ENCODE measurements at regions not wholly inside any gene's neighbourhood (a gene's known extent, or its start where the extent isn't known, plus 50 kb on each side); places are given as distances from the start of the nearest gene placed in this dataset.

- DNase-seq: peak in 1 of 5 donors; percentile 3
Measured at GRCh38 chr13:86974251-86974994, 696.7 kb upstream of the SLITRK5 start.

DNA sequence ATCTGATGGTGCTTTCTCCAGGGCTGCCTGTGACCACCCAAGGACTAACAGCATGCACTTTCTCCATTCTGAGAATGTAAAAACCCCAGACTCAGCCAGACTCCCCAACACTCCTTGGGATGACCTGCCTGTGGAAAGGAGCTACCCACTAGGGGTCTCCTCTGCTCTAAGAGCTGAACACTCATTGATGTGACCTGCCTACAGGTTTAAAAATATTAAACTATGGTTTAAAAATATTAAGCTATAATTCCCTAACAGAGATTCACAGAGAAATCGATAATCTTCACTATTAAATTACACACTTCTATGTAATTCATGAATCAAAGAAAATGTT is 696.2 kb upstream of the SLITRK5 start:
- DNase-seq: no peak

DNA sequence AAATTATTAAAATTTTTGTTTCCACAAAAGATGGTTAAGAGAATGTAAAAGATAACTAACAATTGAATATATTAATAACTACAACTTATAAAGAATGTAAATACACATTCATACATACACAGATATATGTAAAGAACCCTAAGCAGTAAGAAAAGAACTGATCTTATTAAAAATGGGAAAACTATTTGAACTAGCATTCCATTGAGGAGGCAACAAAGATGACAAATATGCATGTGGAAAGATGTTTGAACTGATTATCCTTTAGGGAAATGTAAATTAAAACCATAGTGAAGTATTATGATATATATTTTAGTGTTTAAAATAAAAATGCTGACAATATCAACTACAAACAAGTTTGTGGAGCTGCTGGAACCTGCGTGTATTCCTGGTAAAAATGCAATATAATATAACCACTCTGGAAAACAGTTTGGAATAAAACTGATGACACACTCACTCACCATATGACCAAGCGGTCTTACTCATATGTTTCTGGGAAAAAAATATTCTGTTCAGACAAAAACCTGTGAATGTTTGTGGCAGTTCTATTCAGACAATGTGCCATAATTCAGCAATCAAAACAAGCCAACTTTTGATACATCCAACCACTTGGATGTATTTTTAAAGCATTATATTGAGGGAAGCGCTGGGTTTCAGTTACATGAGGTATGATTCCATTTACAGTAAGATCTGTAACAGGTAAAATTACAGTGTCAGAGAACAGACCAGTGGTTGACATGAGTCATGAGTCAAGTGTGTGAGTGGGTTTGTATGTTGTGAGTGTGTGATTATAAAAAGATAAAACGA is 694.4 kb upstream of the SLITRK5 start:
- DNase-seq: no peak

- no peak for DNase-seq
Measured at GRCh38 chr13:86986448-86986847, 684.7 kb upstream of the SLITRK5 start.

DNA sequence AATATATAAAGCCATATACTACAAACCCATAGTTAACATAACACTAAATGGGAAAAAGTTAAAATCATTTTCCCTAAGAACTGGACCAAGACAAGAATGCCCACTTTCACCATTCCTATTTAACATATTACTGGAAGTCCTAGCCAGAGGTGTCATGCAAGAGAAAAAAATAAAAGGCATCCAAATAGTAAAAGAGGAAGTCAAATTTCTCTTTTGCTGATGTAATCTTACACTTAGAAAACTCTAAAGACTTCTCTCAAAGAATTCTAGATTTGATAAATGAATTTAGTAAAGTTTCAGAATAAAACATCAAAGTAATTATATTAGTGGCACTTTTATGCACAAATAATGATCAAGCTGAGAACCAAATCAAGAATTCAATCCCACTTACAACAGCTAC is 678.9 kb upstream of the SLITRK5 start:
- DNase-seq: no peak

DNA sequence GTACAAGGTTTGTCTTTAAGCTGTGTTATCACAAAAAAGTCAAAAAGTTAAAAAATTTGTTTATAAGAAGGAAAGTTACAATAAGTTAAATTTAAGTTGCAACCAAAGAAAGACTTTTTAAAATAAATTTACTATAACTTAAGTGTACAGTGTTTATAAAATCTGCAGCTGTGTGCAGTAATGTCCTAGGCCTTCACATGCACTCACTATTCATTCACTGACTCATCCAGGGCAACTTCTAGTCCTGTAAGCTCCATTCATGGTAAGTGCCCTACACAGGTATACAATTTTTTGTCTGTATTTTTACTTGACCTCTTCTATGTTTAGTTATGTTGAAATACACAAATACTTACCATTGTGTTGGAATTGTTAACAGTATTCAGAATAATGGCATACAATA is 667.9 kb upstream of the SLITRK5 start:
- no peak for DNase-seq

DNA sequence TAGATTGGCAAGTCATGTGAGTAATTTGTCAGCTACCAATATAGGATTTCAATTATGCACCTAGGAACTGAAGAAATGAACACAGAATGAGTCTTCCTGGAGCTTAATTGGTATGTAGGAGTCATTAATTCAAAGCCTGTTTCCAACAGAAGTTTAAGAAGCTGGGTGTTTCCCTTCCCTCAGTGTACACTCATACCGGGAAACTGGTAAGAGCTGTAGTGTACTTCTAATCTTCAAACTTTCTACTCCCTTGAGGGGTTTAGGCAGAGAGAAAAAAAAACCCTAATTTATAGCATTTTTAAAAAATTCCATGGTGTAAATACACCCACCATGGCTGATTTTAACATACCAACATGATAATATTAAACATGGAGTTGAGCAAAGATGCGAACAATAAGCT is 665.7 kb upstream of the SLITRK5 start:
- no peak for DNase-seq

DNA sequence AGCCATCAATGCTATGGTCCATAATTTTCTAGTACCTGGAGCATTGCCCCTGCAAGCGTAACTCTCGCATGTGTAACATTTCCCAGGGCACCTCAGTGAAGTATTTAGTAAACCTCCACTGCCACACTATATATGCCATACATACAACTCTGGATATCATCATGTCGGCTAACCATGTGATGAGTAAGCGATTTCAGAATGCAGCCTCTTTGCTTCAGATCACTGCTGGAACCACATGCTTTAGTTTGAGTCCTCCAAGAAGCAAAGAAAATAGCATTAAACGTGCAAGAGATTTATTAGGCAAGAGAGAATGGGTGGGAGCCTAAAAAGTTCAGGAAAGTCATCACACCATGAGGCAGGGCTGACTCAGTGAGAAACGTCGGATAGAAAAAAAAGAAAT is 635.6 kb upstream of the SLITRK5 start:
- DNase-seq: no peak

- DNase-seq: no peak
Measured at GRCh38 chr13:87042946-87043345, 628.2 kb upstream of the SLITRK5 start.

DNA sequence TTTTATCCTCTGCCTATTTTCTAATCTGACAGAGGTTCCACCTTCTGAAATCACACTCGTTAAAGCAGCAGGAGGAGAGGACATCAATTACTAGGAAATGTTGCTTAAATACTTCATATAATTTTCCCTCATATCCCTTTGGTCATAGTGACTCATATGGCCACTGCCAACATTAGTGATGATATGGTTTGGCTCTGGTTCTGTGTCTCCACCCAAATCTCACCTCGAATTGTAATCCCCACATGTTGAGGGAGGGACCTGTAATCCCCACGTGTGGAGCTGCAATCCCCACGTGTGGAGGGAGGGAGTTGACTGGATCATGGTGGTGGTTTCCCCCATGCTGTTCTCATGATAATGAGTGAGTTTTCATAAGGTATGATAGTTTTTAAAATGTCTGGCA is 618.4 kb upstream of the SLITRK5 start:
- DNase-seq: no peak

DNA sequence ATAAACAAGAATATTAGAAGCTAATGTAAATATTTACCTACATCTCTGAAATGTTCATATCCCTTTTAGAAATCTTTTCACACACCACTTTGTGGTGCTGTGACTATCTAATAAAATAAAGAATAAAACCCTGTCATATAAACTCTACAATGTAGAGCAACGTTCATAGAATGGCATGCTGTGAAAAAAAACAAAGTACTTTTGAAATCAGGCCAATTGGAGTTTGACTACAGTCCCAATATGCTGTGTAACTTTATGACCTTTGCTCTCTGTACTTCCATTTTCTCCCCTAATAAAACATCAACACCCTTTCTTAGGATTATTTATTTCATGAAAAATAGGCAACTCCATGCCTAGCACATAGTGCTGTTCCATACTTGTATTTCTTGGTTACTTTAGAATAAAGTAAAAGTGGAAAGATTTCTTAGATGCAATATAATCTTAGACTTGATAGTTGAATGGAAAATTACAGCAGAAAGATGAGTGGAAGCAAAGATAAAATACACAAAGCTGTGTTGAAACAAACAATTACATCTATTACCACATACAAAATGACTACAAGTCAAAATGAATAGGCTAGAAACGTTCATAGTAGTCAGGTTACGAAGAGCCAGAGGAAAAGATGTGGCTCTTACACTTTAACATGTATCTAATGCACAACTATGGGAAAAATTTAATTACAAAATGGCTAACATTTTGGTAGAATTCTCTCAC is 613.2 kb upstream of the SLITRK5 start:
- no peak for DNase-seq

DNA sequence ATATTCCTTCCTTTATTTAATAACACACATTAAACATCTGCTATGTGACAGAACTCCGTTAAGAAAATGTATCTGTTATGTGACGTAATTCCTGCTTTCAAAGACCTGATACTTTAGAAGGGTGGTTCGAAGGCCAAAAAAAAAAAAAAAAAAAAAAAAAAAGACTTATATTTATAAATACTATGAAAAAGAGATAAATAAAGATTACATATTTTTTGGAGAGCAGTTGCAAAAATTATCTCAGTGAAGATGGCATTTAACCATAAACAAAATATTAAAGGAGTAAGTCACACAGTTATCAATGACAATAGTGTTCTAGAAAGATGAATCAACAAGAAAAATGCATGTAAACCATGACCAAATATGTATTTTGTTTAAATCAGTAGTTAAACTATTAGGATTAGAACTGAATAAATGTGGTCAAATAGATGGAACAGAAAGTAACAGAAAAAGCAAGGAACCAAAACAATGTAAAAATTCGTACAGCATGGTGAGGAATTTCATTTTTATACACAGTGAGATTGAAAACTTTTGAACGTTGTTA is 612.3 kb upstream of the SLITRK5 start:
- DNase-seq: no peak

DNA sequence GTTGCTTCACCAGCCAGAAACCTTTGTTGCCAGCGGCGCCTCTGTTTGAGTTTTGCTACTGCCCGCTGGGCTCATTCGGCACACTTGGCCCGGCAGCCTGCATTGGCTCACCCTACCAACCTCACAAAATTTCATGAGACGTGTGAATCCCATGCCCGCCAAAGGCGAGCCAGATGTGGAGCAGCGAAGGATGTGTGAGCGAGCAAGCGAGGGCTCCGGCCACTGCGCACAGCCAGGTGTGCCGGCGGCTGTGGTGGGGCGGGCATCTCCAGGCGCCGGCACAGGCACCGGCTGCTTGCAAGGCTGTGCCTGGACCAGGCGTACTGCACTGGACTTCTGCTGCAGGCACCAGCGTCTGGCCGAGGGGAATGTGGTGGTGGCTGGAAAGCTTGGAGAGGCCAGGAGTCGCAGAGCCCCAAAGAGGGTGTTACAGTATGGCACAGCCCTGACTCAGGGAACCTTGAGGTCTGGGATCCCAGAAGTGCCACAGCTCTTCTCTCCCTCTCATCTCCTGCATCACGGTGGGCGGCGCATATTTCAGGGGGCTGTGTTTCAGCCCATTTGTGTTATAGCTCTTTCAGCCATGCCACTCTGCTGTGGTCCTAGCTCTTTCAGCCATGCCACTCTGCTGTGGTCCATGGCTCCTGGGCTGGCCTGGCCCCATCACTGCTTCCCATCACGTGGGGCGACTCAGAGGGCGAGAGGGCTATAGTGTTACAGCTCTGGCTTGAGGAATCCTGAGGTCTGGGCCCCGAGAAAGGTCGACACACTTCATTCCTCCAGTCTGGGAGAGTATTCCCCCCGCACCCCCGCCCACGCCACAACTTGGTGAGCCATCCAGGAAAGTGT is 592.0 kb upstream of the SLITRK5 start:
- no peak for DNase-seq

GRCh38 chr13:87080100-87080779 is 590.9 kb upstream of the SLITRK5 start:
- no peak for DNase-seq

DNA sequence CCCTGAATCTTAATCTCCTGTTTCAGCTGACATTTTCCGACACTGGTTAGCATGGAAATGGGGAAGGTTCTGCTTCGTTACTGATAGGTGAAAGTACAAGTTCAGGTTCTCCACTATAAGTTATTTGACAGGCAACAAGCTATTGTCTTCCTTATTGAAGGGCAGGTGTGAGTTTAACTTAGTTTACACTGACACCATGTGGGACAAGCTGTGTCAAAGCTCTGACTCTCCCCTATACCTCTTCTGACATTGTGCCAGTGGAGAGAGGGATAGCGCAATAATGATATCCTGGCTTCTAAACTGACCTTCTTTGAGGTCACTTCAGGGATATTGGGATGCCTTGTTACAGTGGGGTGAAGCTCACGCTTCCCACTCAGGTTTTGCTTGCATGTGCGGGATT is 587.0 kb upstream of the SLITRK5 start:
- DNase-seq: no peak

DNA sequence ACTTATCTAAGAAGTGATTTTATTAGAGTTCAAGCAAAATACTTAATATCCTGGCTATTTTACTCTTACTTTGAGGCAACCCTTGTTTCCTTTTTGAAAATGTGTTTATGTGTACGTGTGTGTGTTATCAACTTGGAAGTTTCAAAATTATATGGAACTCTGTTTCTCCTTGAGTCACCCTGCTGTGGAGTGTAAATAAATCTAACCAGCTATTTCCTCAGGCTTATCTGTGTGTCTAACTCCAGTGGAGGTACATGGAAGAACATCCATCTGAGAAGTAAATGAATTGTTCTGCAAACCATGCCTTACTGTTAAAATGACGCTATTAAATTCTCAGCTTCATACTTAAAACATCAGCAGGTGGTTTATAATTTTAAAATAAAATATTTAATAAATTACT is 583.4 kb upstream of the SLITRK5 start:
- no peak for DNase-seq

DNA sequence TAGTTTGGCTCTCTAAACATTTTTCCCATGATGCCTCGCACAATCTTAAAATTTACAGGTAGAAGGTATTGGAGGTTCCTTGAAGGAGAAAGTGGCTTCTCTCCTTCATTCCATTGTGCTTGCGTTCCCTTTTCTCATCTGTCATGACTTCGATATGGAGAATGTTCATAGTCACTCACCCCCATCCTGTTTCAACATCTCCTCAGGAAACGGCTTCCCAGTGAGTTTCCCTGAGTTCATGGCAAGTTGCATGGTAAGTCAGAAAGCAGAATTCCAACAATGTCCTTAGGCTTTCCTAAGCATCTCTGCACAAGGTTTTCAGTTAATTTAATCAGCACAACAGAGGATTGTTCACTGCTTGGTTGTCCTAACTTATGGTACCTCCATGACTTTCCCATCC is 581.8 kb upstream of the SLITRK5 start:
- DNase-seq: no peak

- DNase-seq: no peak
Measured at GRCh38 chr13:87093399-87093798, 577.8 kb upstream of the SLITRK5 start.

DNA sequence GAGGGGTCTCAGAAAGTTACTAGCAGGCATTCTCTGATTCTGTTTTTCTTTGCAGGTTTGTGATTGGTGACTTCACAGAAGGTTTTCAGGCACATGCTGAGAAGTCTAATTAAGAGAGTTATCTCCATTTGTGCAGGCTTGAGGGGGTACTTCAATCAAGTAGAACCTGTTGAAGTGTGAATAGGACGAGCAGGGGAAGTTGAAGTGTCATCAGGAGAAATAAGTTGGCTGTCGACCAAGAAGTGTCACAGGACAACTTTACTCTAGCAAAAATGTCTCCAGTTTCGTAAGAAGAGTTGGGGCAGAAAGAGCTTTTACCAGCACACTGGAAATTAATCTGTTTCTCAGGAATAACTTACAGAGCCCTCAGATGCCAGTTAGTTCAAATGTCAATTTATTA is 576.5 kb upstream of the SLITRK5 start:
- no peak for DNase-seq

GRCh38 chr13:87100431-87100830 is 570.7 kb upstream of the SLITRK5 start:
- DNase-seq: no peak

DNA sequence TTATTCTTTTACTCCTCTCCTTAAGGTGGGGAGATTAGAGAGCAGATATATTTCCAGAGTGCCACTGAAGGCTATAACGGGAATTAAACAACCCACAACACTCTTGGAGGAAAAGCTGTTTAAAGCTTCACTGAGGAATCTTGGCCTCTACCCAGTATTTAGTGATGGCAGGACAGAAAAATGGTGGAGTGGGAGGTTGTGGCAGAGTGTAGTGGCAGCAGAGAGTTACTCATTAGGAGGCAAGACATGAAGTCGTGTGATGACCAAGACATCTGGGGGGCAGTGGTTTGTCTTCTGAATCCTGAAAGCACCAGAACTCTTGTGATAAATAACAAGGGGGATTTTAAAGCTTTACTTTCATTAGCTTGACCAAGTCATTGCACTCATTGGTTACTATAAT is 563.5 kb upstream of the SLITRK5 start:
- DNase-seq: no peak

DNA sequence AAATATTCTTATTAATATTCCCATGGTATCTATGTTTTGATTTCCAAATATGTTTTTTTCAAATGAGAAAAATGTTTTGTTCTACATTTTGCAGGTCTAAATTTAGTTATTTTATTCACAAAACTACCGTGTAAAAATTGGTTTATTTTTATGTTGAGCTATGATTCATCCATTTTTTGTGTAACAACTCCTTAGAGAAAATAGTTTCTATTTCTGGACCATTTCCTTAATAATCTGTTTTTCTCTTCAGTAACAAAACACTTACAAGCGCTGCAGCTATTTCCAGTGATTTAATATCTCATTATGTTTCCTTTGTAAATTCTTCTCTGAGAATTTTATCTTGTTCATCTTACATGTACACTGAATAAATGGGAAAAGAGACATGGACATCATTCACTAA is 550.7 kb upstream of the SLITRK5 start:
- DNase-seq: no peak
